Endodermal cell (in vitro differentiated cells): ENCODE measurements at regions not wholly inside any gene's neighbourhood (a gene's known extent, or its start where the extent isn't known, plus 50 kb on each side); places are given as distances from the start of the nearest gene placed in this dataset.

ENCODE experiments used
- DNase-seq: peaks from one replicate; pipeline ENCODE4 v3.0.0-alpha.2; 2017
- H3K27ac ChIP-seq: 2 replicates; pipeline ENCODE4 v1.5.1; 2013; ENCODE audit warnings: mild to moderate bottlenecking, low read depth, low read length, moderate library complexity
- H3K27me3 ChIP-seq: 2 replicates; pipeline ENCODE4 v1.6.1; 2013; ENCODE audit warnings: mild to moderate bottlenecking, low read length, moderate library complexity; ENCODE audit not compliant: insufficient read depth, control insufficient read depth, poor library complexity, severe bottlenecking
- H3K36me3 ChIP-seq: 2 replicates; pipeline ENCODE4 v1.7.0; 2013; ENCODE audit warnings: mild to moderate bottlenecking, low read length, moderate library complexity; ENCODE audit not compliant: control insufficient read depth, insufficient read depth
- H3K4me1 ChIP-seq: one replicate; pipeline ENCODE4 v1.7.0; 2013; ENCODE audit warnings: low read length; ENCODE audit not compliant: control insufficient read depth, insufficient read depth
- H3K4me3 ChIP-seq: 2 replicates; pipeline ENCODE4 v1.5.1; 2013; ENCODE audit warnings: mild to moderate bottlenecking, low read length, moderate library complexity
- H3K9ac ChIP-seq: 2 replicates; pipeline ENCODE4 v1.6.1; 2013; ENCODE audit warnings: mild to moderate bottlenecking, low read length, moderate library complexity; ENCODE audit not compliant: poor library complexity, severe bottlenecking; ENCODE audit errors: extremely low read depth
- H3K9me3 ChIP-seq: 2 replicates; pipeline ENCODE4 v1.6.1; 2013; ENCODE audit warnings: mild to moderate bottlenecking, low read length, moderate library complexity; ENCODE audit not compliant: control insufficient read depth
- H3K27ac Mint-ChIP-seq: 2 replicates; pipeline ENCODE4 v1.8.0; 2020; ENCODE audit warnings: mixed read lengths
- H3K27me3 Mint-ChIP-seq: 2 replicates; pipeline ENCODE4 v1.8.0; 2021; ENCODE audit warnings: mild to moderate bottlenecking, mixed read lengths; ENCODE audit not compliant: insufficient read depth
- H3K36me3 Mint-ChIP-seq: 2 replicates; pipeline ENCODE4 v1.8.0; 2020; ENCODE audit warnings: low read depth, mixed read lengths
- H3K4me1 Mint-ChIP-seq: 2 replicates; pipeline ENCODE4 v1.8.0; 2020; ENCODE audit warnings: mixed read lengths
- H3K4me3 Mint-ChIP-seq: 2 replicates; pipeline ENCODE4 v1.8.0; 2020; ENCODE audit warnings: mild to moderate bottlenecking, moderate library complexity, mixed read lengths
- H3K9me3 Mint-ChIP-seq: 2 replicates; pipeline ENCODE4 v1.8.0; 2020; ENCODE audit warnings: mild to moderate bottlenecking, mixed read lengths
- WGBS, 2 experiments: methylation state at CpG; one replicate each; pipeline versions ENCODE4 v1.1.5 to v1.1.7; 2013; ENCODE audit warnings: missing lambda C conversion rate in 2 of 2, mixed read lengths in 1 of 2; ENCODE audit not compliant: insufficient coverage in 1 of 2, insufficient read length in 1 of 2; 5-methylcytosine and 5-hydroxymethylcytosine counted together
- TF ChIP-seq, protein P1 (sequence below): fragments of 200-600 bp; sonication (generic); conservative IDR thresholded peaks from 2 replicates; pipeline ENCODE4 v1.5.0; 2021; ENCODE audit warnings: antibody characterized with exemption, mild to moderate bottlenecking

DNA sequence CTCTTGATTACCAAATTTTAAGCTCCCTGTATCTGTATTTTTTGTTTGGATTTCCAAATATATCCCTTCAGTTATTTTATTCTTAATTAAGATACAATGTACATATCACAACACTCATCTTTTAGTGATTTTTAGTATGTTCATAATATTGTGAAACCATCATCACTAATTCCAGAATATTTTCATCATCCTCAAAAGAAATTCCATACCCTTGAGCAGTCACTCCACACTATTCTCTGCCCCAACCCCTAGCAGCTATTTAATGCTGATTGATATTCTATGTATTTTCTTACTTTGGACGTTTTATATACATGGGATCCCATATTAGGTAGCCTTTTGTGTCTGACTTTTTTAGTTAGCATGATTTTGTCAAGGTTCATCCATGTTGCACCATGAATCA, 127.4 kb upstream of the SLC8A1 start:
- 80 to 92% methylated on average over 1 of the region's 1 CpG for WGBS, 2 experiments
- Histone ChIP-seq H3K9ac (no peak overlapping the region), H3K4me3 (no peak overlapping the region), H3K36me3 (no peaks in the 10 kb centered on the region), H3K27me3 (no peaks in the 10 kb centered on the region), H3K27ac (no peak overlapping the region), H3K9me3 (peaks cover 6% of the 10 kb centered on the region), H3K4me1 (no peaks in the 10 kb centered on the region)
- peaks cover 6% of the 10 kb centered on the region for H3K9me3 Mint-ChIP-seq
- TF ChIP-seq, protein P1, sequence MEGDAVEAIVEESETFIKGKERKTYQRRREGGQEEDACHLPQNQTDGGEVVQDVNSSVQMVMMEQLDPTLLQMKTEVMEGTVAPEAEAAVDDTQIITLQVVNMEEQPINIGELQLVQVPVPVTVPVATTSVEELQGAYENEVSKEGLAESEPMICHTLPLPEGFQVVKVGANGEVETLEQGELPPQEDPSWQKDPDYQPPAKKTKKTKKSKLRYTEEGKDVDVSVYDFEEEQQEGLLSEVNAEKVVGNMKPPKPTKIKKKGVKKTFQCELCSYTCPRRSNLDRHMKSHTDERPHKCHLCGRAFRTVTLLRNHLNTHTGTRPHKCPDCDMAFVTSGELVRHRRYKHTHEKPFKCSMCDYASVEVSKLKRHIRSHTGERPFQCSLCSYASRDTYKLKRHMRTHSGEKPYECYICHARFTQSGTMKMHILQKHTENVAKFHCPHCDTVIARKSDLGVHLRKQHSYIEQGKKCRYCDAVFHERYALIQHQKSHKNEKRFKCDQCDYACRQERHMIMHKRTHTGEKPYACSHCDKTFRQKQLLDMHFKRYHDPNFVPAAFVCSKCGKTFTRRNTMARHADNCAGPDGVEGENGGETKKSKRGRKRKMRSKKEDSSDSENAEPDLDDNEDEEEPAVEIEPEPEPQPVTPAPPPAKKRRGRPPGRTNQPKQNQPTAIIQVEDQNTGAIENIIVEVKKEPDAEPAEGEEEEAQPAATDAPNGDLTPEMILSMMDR, result no peak
- DNase-seq, result no peak
- no peak overlapping the region for H3K4me3 Mint-ChIP-seq
- no peaks in the 10 kb centered on the region for H3K36me3 Mint-ChIP-seq
- H3K4me1 Mint-ChIP-seq, result peaks cover 3% of the 10 kb centered on the region
- no peak overlapping the region for H3K27ac Mint-ChIP-seq
- no peaks in the 10 kb centered on the region for H3K27me3 Mint-ChIP-seq

DNA sequence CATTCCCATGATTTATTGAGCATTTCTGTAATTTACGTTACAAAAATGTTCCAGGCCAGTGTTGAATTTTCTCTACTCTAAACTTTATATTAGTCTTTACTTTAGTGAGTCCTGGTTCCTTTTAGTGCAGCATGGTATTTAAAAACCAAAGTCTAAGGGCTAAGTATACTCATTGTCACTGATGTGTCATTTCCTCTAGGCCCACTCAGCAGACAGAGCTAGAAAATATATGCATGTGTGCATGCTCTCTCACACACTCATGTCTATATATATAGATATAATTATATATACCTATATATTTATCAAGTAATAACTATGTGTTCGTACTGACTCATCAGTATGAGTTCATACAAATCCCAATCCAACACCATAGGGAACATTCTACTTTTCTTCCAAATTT, 132.5 kb upstream of the SLC8A1 start:
- Histone ChIP-seq H3K9ac (no peak overlapping the region), H3K27ac (no peak overlapping the region), H3K27me3 (no peaks in the 10 kb centered on the region), H3K4me3 (no peak overlapping the region), H3K4me1 (no peaks in the 10 kb centered on the region), H3K9me3 (peaks cover 6% of the 10 kb centered on the region), H3K36me3 (no peaks in the 10 kb centered on the region)
- no peaks in the 10 kb centered on the region for H3K27me3 Mint-ChIP-seq
- WGBS, 2 experiments, result 98% methylated on average over 2 of the region's 2 CpGs; no CpG with 5 or more reads in 1 of the 2 experiments
- H3K4me1 Mint-ChIP-seq, result peaks cover 3% of the 10 kb centered on the region
- DNase-seq, result no peak
- TF ChIP-seq, protein P1, result no peak
- no peaks in the 10 kb centered on the region for H3K36me3 Mint-ChIP-seq
- no peak overlapping the region for H3K4me3 Mint-ChIP-seq
- no peak overlapping the region for H3K27ac Mint-ChIP-seq
- peaks cover 6% of the 10 kb centered on the region for H3K9me3 Mint-ChIP-seq

DNA sequence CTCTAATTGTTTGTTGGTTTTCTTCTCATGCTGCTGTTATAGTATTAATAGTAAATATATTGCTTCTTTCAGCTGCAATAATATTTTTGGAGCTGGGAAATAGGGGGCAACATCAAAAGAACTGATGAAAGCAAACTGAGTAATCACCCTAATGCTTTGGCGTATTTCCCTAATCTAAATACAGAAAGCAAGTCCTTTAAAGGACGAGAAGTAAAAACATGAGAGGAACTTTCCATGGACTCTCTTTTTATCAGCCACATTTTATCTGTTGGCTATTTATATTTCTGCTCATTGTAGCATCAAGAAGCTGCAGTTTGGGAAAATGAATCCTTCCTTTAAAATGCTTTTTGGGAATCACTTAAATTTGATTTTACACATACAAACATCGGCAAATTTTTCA, 139.9 kb upstream of the SLC8A1 start:
- peaks cover 5% of the 10 kb centered on the region for H3K4me1 Mint-ChIP-seq
- H3K27ac Mint-ChIP-seq, result no peak overlapping the region
- H3K36me3 ChIP-seq, result no peaks in the 10 kb centered on the region
- no peaks in the 10 kb centered on the region for H3K4me1 ChIP-seq
- TF ChIP-seq, protein P1, result no peak
- no peak for DNase-seq
- no peak overlapping the region for H3K4me3 ChIP-seq
- H3K27me3 Mint-ChIP-seq, result no peaks in the 10 kb centered on the region
- H3K9me3 Mint-ChIP-seq, result no peaks in the 10 kb centered on the region
- no peak overlapping the region for H3K27ac ChIP-seq
- no peaks in the 10 kb centered on the region for H3K36me3 Mint-ChIP-seq
- H3K9me3 ChIP-seq, result no peaks in the 10 kb centered on the region
- H3K4me3 Mint-ChIP-seq, result no peak overlapping the region
- 92 to 100% methylated on average over 1 to 3 of the region's 3 CpGs for WGBS, 2 experiments
- no peaks in the 10 kb centered on the region for H3K27me3 ChIP-seq
- H3K9ac ChIP-seq, result no peak overlapping the region
